Osteocyte (in vitro differentiated cells): ENCODE measurements at regions not wholly inside any gene's neighbourhood (a gene's known extent, or its start where the extent isn't known, plus 50 kb on each side); places are given as distances from the start of the nearest gene placed in this dataset.

Experiments used
- DNase-seq: peaks from one replicate; pipeline ENCODE4 v3.0.0; 2021; ENCODE audit warnings: mixed read lengths; ENCODE audit not compliant: unreplicated experiment; ENCODE audit errors: extremely low spot score
- H3K27ac Mint-ChIP-seq: one replicate; pipeline ENCODE4 v1.8.0; 2021; ENCODE audit warnings: mild to moderate bottlenecking, mixed read lengths; ENCODE audit not compliant: unreplicated experiment
- H3K27me3 Mint-ChIP-seq: one replicate; pipeline ENCODE4 v1.8.0; 2021; ENCODE audit warnings: mixed read lengths; ENCODE audit not compliant: unreplicated experiment
- H3K36me3 Mint-ChIP-seq: one replicate; pipeline ENCODE4 v1.8.0; 2021; ENCODE audit warnings: mixed read lengths; ENCODE audit not compliant: unreplicated experiment
- H3K4me1 Mint-ChIP-seq: one replicate; pipeline ENCODE4 v1.8.0; 2021; ENCODE audit warnings: mixed read lengths; ENCODE audit not compliant: unreplicated experiment
- H3K4me3 Mint-ChIP-seq: one replicate; pipeline ENCODE4 v1.8.0; 2021; ENCODE audit warnings: mild to moderate bottlenecking, moderate library complexity, mixed read lengths; ENCODE audit not compliant: unreplicated experiment
- H3K9me3 Mint-ChIP-seq: one replicate; pipeline ENCODE4 v1.8.0; 2021; ENCODE audit warnings: mixed read lengths; ENCODE audit not compliant: unreplicated experiment
- CTCF ChIP-seq: fragments of 200-600 bp; sonication (generic); IDR thresholded peaks from 2 replicates; pipeline ENCODE4 v1.5.0; 2021; ENCODE audit warnings: antibody characterized with exemption, mild to moderate bottlenecking, moderate library complexity

DNA sequence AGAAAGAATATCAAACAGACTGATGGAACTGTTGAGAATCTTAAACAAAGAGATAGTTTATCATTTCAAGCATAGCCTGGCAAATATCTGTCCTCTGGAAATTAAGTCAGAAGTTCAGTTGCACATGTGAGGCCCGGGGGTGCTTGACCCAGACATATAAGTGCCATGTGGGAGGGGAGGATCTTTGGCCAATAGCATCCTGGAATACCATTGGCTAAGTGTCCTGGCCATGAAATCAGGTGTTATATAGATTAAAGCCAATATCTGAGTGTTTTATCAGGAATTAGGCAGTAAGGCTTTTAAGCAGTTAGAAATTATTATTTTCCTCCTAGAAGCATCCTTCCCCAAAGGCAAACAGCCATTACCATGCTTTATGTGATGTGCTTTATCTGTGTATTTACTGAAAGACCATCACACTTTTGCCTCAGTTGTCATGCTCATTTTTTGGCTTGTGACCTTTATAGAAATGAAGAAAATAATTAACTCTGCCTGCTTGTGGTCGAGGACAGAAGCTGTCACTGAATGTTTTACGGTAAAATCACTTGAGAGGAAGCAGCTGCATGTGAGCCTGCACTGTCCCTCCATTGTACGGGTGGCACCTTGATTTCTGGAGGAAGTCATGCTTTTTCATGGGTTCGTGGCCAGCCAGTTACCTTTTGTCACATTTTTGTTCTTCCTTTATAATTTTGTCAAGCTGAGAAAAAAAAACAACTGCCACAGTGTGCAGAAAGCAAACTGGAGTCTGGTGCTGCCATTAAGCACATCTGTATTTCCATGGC, 259.9 kb upstream of the FMN2 start:
- no peak overlapping the region for H3K27ac Mint-ChIP-seq
- no peaks in the 10 kb centered on the region for H3K4me1 Mint-ChIP-seq
- no peak overlapping the region for H3K4me3 Mint-ChIP-seq
- TF ChIP-seq CTCF, result no peak
- H3K9me3 Mint-ChIP-seq, result no peaks in the 10 kb centered on the region
- H3K27me3 Mint-ChIP-seq, result peaks cover 20% of the 10 kb centered on the region
- no peaks in the 10 kb centered on the region for H3K36me3 Mint-ChIP-seq
- DNase-seq, result no peak

DNA sequence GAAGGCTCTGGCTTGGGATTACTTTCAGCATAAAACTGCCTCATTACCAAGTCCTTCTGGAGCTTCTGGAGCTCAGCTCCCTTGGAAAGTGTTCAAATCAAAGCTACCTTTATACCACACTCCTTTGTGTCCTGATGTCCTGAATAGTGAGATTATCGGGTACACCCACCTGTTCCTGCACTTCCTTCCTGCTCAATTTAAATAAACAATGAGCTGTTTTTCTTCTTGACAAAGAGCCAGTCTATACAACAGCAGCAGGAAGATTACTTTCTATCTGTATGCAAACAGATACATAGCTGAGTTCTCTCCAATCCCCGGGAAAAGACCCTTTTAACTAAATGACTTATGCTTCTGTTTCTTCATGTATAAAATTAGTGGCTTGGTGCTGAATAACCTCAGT, 258.0 kb upstream of the FMN2 start:
- H3K4me3 Mint-ChIP-seq, result no peak overlapping the region
- no peak overlapping the region for H3K27ac Mint-ChIP-seq
- H3K27me3 Mint-ChIP-seq, result peaks cover 21% of the 10 kb centered on the region
- H3K4me1 Mint-ChIP-seq, result no peaks in the 10 kb centered on the region
- no peaks in the 10 kb centered on the region for H3K36me3 Mint-ChIP-seq
- H3K9me3 Mint-ChIP-seq, result no peaks in the 10 kb centered on the region
- TF ChIP-seq CTCF, result no peak
- no peak for DNase-seq

GRCh38 chr1:239835946-239836440, 255.7 kb upstream of the FMN2 start:
- no peak for DNase-seq
- Mint-ChIP-seq H3K27me3 (peaks cover 23% of the 10 kb centered on the region), H3K9me3 (no peaks in the 10 kb centered on the region), H3K36me3 (no peaks in the 10 kb centered on the region), H3K4me1 (no peaks in the 10 kb centered on the region), H3K27ac (no peak overlapping the region), H3K4me3 (no peak overlapping the region)
- no peak for TF ChIP-seq CTCF

GRCh38 chr1:239840336-239840735, 251.3 kb upstream of the FMN2 start:
- H3K27ac Mint-ChIP-seq, result no peak overlapping the region

More at GRCh38 chr1:239840336-239840735, 251.3 kb upstream of the FMN2 start:
- H3K36me3 Mint-ChIP-seq, result no peaks in the 10 kb centered on the region
- TF ChIP-seq CTCF, result no peak
- H3K27me3 Mint-ChIP-seq, result peaks cover 17% of the 10 kb centered on the region
- H3K4me1 Mint-ChIP-seq, result no peaks in the 10 kb centered on the region
- H3K9me3 Mint-ChIP-seq, result no peaks in the 10 kb centered on the region
- DNase-seq, result no peak
- H3K4me3 Mint-ChIP-seq, result no peak overlapping the region
